Omental fat pad (tissue), 3 donors: ENCODE measurements at regions not wholly inside any gene's neighbourhood (a gene's known extent, or its start where the extent isn't known, plus 50 kb on each side); places are given as distances from the start of the nearest gene placed in this dataset. TPM values are rescaled to one million over a fixed set of nuclear protein-coding genes. Genes with fewer than 3 reads are reported as not detected.

Source experiments
- ATAC-seq: fragments of 150-250 bp; one replicate; pipeline ENCODE4 v1.9.1; 2016; ENCODE audit warnings: mild to moderate bottlenecking, moderate library complexity; ENCODE audit not compliant: low FRiP score
- DNase-seq: peaks from one replicate; pipeline ENCODE4 v3.0.0-alpha.2; 2019; ENCODE audit warnings: low spot score
- small RNA-seq: library from RNA; depleted of rRNA; stranded (forward); fragments of <200 nt; gene quantifications from one replicate; pipeline ENCODE3, GENCODE V24; 2016
- TF ChIP-seq, protein P1 (sequence below), 3 donors: fragments of 450-650 bp; IDR thresholded peaks; one replicate each; pipeline ENCODE4 v1.5.1; 2016 to 2017; ENCODE audit warnings: antibody characterized with exemption in 3 of 3, mild to moderate bottlenecking in 3 of 3, moderate library complexity in 2 of 3

DNA sequence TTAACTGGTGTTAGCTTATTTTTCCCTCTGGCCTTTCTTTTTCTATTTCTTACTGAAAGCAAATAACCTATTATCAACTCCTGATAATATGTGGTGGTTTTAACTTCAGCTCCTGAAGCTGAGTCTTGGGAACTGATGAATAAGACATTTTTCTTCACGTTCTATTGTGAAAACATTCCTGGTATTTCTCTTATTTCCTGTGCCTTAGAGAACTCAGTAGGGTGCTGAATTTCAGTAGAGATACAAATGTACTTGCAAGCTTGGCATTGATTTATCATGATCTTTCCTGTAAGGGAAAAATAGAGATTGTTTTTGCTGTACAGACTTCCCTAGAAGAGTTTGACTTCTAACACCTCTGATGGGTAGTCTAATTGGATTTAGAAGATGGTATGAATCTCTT, 52.8 kb upstream of the DCC start:
- DNase-seq (no peak), ATAC-seq (no peak)
- TF ChIP-seq, protein P1, sequence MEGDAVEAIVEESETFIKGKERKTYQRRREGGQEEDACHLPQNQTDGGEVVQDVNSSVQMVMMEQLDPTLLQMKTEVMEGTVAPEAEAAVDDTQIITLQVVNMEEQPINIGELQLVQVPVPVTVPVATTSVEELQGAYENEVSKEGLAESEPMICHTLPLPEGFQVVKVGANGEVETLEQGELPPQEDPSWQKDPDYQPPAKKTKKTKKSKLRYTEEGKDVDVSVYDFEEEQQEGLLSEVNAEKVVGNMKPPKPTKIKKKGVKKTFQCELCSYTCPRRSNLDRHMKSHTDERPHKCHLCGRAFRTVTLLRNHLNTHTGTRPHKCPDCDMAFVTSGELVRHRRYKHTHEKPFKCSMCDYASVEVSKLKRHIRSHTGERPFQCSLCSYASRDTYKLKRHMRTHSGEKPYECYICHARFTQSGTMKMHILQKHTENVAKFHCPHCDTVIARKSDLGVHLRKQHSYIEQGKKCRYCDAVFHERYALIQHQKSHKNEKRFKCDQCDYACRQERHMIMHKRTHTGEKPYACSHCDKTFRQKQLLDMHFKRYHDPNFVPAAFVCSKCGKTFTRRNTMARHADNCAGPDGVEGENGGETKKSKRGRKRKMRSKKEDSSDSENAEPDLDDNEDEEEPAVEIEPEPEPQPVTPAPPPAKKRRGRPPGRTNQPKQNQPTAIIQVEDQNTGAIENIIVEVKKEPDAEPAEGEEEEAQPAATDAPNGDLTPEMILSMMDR (IDR thresholded peaks at IDR 0.05): no peak

DNA sequence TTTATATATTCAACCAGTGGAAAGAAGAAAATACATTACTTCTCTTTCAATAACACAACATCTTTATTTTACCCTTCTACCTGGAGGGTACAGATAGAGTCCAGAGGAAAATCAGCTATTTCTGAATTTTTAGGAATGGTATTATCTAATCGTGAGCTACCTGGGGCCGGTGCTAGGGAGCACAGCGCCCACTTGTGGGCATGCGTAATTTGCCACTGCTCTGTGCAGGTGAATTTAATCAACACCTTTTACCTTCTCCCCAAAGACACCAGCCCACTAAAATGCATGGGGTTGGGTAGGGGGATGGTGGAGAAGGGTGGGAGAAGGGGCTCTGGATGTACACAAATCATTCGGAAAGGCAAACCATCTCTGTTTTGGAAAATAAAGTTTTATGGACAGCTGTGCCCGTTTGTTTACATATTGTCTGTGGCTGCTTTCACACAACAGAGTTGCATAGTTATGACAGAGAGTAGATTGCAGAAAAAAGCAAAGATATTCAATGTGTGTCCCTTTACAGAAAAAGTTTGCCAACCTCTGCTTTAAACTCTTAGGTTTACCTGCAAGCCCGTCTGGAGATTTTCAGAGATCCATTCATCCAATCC, 51.5 kb upstream of the DCC start:
- no peak for ATAC-seq
- TF ChIP-seq, protein P1 (IDR thresholded peaks at IDR 0.05): no peak

DNA sequence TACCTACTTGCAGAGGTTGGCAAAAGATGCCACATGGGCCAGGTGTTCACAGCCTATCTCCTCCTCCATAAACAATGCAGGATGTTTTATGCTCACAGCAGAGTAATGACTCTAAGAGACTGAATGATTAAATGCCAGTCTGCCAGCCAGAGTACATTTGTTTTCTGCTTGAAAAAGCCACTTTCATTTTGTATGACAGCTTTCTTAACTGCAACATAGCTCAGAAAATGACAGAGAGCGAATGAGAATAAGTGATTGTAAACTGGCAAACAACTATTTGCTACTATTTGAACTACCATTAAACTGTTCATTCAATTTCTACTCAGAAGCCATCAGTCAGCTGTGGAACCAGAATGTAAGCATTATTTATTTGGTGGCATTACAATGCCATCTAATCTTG, 50.6 kb upstream of the DCC start:
- ATAC-seq: no peak

More for the DNA sequence above, 51.5 kb upstream of the DCC start:
- DNase-seq: no peak

More for the DNA sequence above, 50.6 kb upstream of the DCC start:
- TF ChIP-seq, protein P1 (IDR thresholded peaks at IDR 0.05): no peak
- DNase-seq: no peak

Small RNA genes lying in the stretch of these regions (small RNA-seq; reads per million reads assigned to genes)
- not detected for gene RNU1-46P
